Caco-2 (cell line): ENCODE measurements at regions not wholly inside any gene's neighbourhood (a gene's known extent, or its start where the extent isn't known, plus 50 kb on each side); places are given as distances from the start of the nearest gene placed in this dataset.

Experiments
- BruUV-seq: library from RNA; stranded (reverse); fragments of 400-500 nt; replicated peaks from 2 replicates; lab custom pipeline; 2021; lab: Mats Ljungman, UMichigan
- CTCF ChIA-PET: fragments of 300-600 bp; sonication (Branson Sonifier 250); formaldehyde crosslinking; loops from one replicate; lab custom pipeline; 2022; ENCODE audit warnings: antibody characterized with exemption; lab: Charles Lee
- POLR2A ChIA-PET: fragments of 300-600 bp; sonication (Branson Sonifier 250); formaldehyde crosslinking; loops from one replicate; lab custom pipeline; 2022; ENCODE audit warnings: antibody characterized with exemption; lab: Charles Lee
- DNase-seq, 2 experiments: peaks; one replicate each; pipeline versions ENCODE4 v3.0.0 to v3.0.0-alpha.2; 2020 to 2022
- H3K27me3 ChIP-seq: replicated peaks from 2 replicates; pipeline ENCODE4 v1.6.0; 2011; ENCODE audit warnings: low read length; ENCODE audit not compliant: control insufficient read depth, insufficient read depth
- H3K36me3 ChIP-seq: 2 replicates; pipeline ENCODE4 v1.5.1; 2011; ENCODE audit warnings: low read length; ENCODE audit not compliant: control insufficient read depth, insufficient read depth
- H3K4me1 ChIP-seq: fragments of 250-450 bp; sonication (Bioruptor Pico); 2 replicates; pipeline ENCODE4 v1.5.1; 2020; ENCODE audit warnings: mild to moderate bottlenecking
- H3K4me3 ChIP-seq: 2 replicates; pipeline ENCODE4 v1.5.1; 2011; ENCODE audit warnings: low read depth, mild to moderate bottlenecking, control low read depth, low read length
- H3K9me3 ChIP-seq: fragments of 250-450 bp; sonication (Bioruptor Pico); 2 replicates; pipeline ENCODE4 v1.5.1; 2020; ENCODE audit warnings: mild to moderate bottlenecking, moderate library complexity
- H3K27ac Mint-ChIP-seq: one replicate; pipeline ENCODE4 v1.8.0; 2022; ENCODE audit warnings: mixed read lengths; ENCODE audit not compliant: unreplicated experiment
- H3K27me3 Mint-ChIP-seq: one replicate; pipeline ENCODE4 v1.8.0; 2022; ENCODE audit warnings: mixed read lengths; ENCODE audit not compliant: insufficient read depth, unreplicated experiment
- H3K36me3 Mint-ChIP-seq: one replicate; pipeline ENCODE4 v1.8.0; 2022; ENCODE audit warnings: mild to moderate bottlenecking, mixed read lengths; ENCODE audit not compliant: insufficient read depth, unreplicated experiment
- H3K4me1 Mint-ChIP-seq: one replicate; pipeline ENCODE4 v1.8.0; 2022; ENCODE audit warnings: low read depth, mixed read lengths; ENCODE audit not compliant: unreplicated experiment
- H3K4me3 Mint-ChIP-seq: one replicate; pipeline ENCODE4 v1.8.0; 2022; ENCODE audit warnings: mild to moderate bottlenecking, moderate library complexity, mixed read lengths; ENCODE audit not compliant: unreplicated experiment
- H3K9me3 Mint-ChIP-seq: one replicate; pipeline ENCODE4 v1.8.0; 2022; ENCODE audit warnings: mixed read lengths; ENCODE audit not compliant: unreplicated experiment
- CTCF ChIP-seq, 2 experiments: fragments of 200-600 bp in 1 of 2; IDR thresholded peaks; 1 replicate in 1 of 2; 2 replicates in 1 of 2; pipeline versions ENCODE4 v1.5.1 to v1.8.0; 2011 to 2022; ENCODE audit warnings: antibody characterized with exemption in 1 of 2, control low read depth in 1 of 2, inconsistent platforms in 1 of 2, low read depth in 1 of 2, low read length in 1 of 2, mild to moderate bottlenecking in 1 of 2, moderate library complexity in 1 of 2; ENCODE audit not compliant: insufficient read depth in 1 of 2, severe bottlenecking in 1 of 2, unreplicated experiment in 1 of 2
- intact Hi-C: fragments of 100-400 bp; cut with micrococcal nuclease; formaldehyde crosslinking; loops from one replicate; pipeline ENCODE4 v1.10.0; 2022; ENCODE audit not compliant: unreplicated experiment

GRCh38 chr6:115004204-115004603 lies 661.4 kb upstream of the HS3ST5 start:
- Mint-ChIP-seq H3K27me3 (no peaks in the 10 kb centered on the region), H3K36me3 (no peaks in the 10 kb centered on the region), H3K4me1 (no peaks in the 10 kb centered on the region), H3K9me3 (peaks cover 2% of the 10 kb centered on the region), H3K27ac (no peak overlapping the region), H3K4me3 (no peak overlapping the region)
- no peaks in the 10 kb centered on the region for H3K4me1 ChIP-seq
- no peaks in the 10 kb centered on the region for H3K36me3 ChIP-seq
- CTCF ChIA-PET: no interaction called here
- H3K4me3 ChIP-seq: no peak overlapping the region
- no TSS peak for BruUV-seq
- no peak for DNase-seq
- POLR2A ChIA-PET: no interaction called here
- TF ChIP-seq CTCF (IDR thresholded peaks at IDR 0.05; ENCODE audit: insufficient read depth in 1 of 2, low read depth in 1 of 2, low read length in 1 of 2, severe bottlenecking in 1 of 2, unreplicated experiment in 1 of 2): no peak
- intact Hi-C loops: no loop called here
- H3K27me3 ChIP-seq: no peaks in the 10 kb centered on the region
- no peaks in the 10 kb centered on the region for H3K9me3 ChIP-seq

GRCh38 chr6:115001731-115002350 lies 659.0 kb upstream of the HS3ST5 start:
- no peak overlapping the region for H3K4me3 Mint-ChIP-seq
- CTCF ChIA-PET: no interaction called here
- no peaks in the 10 kb centered on the region for H3K36me3 Mint-ChIP-seq
- intact Hi-C loops: no loop called here
- no peaks in the 10 kb centered on the region for H3K4me1 Mint-ChIP-seq
- no TSS peak for BruUV-seq
- H3K9me3 Mint-ChIP-seq: no peaks in the 10 kb centered on the region
- Histone ChIP-seq H3K36me3 (no peaks in the 10 kb centered on the region), H3K27me3 (no peaks in the 10 kb centered on the region), H3K4me3 (no peak overlapping the region), H3K4me1 (no peaks in the 10 kb centered on the region), H3K9me3 (no peaks in the 10 kb centered on the region; the same call in 1 of the 2 replicates)
- TF ChIP-seq CTCF (IDR thresholded peaks at IDR 0.05; ENCODE audit: insufficient read depth in 1 of 2, low read depth in 1 of 2, low read length in 1 of 2, severe bottlenecking in 1 of 2, unreplicated experiment in 1 of 2): no peak
- DNase-seq: no peak
- POLR2A ChIA-PET: no interaction called here
- H3K27me3 Mint-ChIP-seq: no peaks in the 10 kb centered on the region
- no peak overlapping the region for H3K27ac Mint-ChIP-seq

GRCh38 chr6:115000736-115001135 lies 657.9 kb upstream of the HS3ST5 start:
- H3K36me3 ChIP-seq: no peaks in the 10 kb centered on the region
- ChIA-PET POLR2A (no interaction called here), CTCF (no interaction called here)
- no TSS peak for BruUV-seq
- no peak for TF ChIP-seq CTCF (IDR thresholded peaks at IDR 0.05; ENCODE audit: insufficient read depth in 1 of 2, low read depth in 1 of 2, low read length in 1 of 2, severe bottlenecking in 1 of 2, unreplicated experiment in 1 of 2)
- Mint-ChIP-seq H3K4me3 (no peak overlapping the region), H3K4me1 (no peaks in the 10 kb centered on the region), H3K9me3 (peaks cover 6% of the 10 kb centered on the region), H3K27ac (no peak overlapping the region), H3K36me3 (no peaks in the 10 kb centered on the region), H3K27me3 (no peaks in the 10 kb centered on the region)
- no peaks in the 10 kb centered on the region; the same call in 1 of the 2 replicates for H3K9me3 ChIP-seq
- H3K27me3 ChIP-seq: no peaks in the 10 kb centered on the region
- H3K4me1 ChIP-seq: no peaks in the 10 kb centered on the region
- no peak for DNase-seq
- H3K4me3 ChIP-seq: no peak overlapping the region
- intact Hi-C loops: no loop called here
